G401 (cell line): ENCODE measurements at regions not wholly inside any gene's neighbourhood (a gene's known extent, or its start where the extent isn't known, plus 50 kb on each side); places are given as distances from the start of the nearest gene placed in this dataset.
"Not testable (repeated sequence)": the region's sequence is repeated elsewhere in the genome, so short reads cannot be mapped to it uniquely, and the experiment has no call there.

Experiments
- DNase-seq: peaks from one replicate; pipeline ENCODE4 v3.0.0-alpha.2; 2015; ENCODE audit warnings: low spot score
- in situ Hi-C: cut with HindIII; loops from 2 replicates; pipeline ENCODE4 v1.10.0; 2016; ENCODE audit warnings: low sequenced_read_pairs, mixed read lengths

- no peak for DNase-seq
- in situ Hi-C loops, result no loop called here
Observed at GRCh38 chr12:18794000-18794399, 56.1 kb downstream of the CAPZA3 start.

- no peak for DNase-seq
- in situ Hi-C loops, result no loop called here
Observed at GRCh38 chr12:18797604-18798003, 59.7 kb downstream of the CAPZA3 start.

GRCh38 chr12:18798535-18799361 lies 60.8 kb downstream of the CAPZA3 start:
- in situ Hi-C loops, result no loop called here

GRCh38 chr12:18799561-18799960 lies 61.6 kb downstream of the CAPZA3 start:
- in situ Hi-C loops, result no loop called here
- no peak for DNase-seq

More at GRCh38 chr12:18798535-18799361, 60.8 kb downstream of the CAPZA3 start:
- no peak for DNase-seq

- DNase-seq, result no peak
- in situ Hi-C loops, result no loop called here
Observed at GRCh38 chr12:18805516-18806248, 67.8 kb downstream of the CAPZA3 start.

- in situ Hi-C loops, result no loop called here
- DNase-seq, result no peak
Observed at GRCh38 chr12:18807714-18808113, 69.8 kb downstream of the CAPZA3 start.

- no peak for DNase-seq
- in situ Hi-C loops, result no loop called here
Observed at GRCh38 chr12:18808221-18808620, 70.3 kb downstream of the CAPZA3 start.

GRCh38 chr12:18810537-18811253 lies 72.8 kb downstream of the CAPZA3 start:
- DNase-seq, result no peak
- in situ Hi-C loops, result no loop called here

- in situ Hi-C loops, result no loop called here
- no peak for DNase-seq
Observed at GRCh38 chr12:18811273-18811672, 73.4 kb downstream of the CAPZA3 start.

GRCh38 chr12:18813753-18814152 lies 75.8 kb downstream of the CAPZA3 start:
- in situ Hi-C loops, result no loop called here
- no peak for DNase-seq

GRCh38 chr12:18818579-18819268 lies 80.8 kb downstream of the CAPZA3 start:
- no peak for DNase-seq
- in situ Hi-C loops, result no loop called here

- in situ Hi-C loops, result no loop called here
- DNase-seq, result no peak
Observed at GRCh38 chr12:18819484-18819883, 81.6 kb downstream of the CAPZA3 start.

GRCh38 chr12:18823461-18823860 lies 85.5 kb downstream of the CAPZA3 start:
- no peak for DNase-seq
- in situ Hi-C loops, result no loop called here

GRCh38 chr12:18824287-18824686 lies 86.4 kb downstream of the CAPZA3 start:
- in situ Hi-C loops, result no loop called here

GRCh38 chr12:18825138-18825537 lies 87.2 kb downstream of the CAPZA3 start:
- in situ Hi-C loops, result no loop called here
- DNase-seq, result no peak

More at GRCh38 chr12:18824287-18824686, 86.4 kb downstream of the CAPZA3 start:
- no peak for DNase-seq

GRCh38 chr12:18827913-18828312 lies 90.0 kb downstream of the CAPZA3 start:
- in situ Hi-C loops, result no loop called here
- no peak for DNase-seq

GRCh38 chr12:18828483-18828882 lies 90.6 kb downstream of the CAPZA3 start:
- DNase-seq, result no peak
- in situ Hi-C loops, result no loop called here

GRCh38 chr12:18828987-18829386 lies 91.1 kb downstream of the CAPZA3 start:
- in situ Hi-C loops, result no loop called here
- DNase-seq, result no peak

GRCh38 chr12:18832932-18833331 lies 95.0 kb downstream of the CAPZA3 start:
- in situ Hi-C loops, DNase-seq: not testable (repeated sequence)
